Fibroblast of lung (primary cell): ENCODE measurements at regions not wholly inside any gene's neighbourhood (a gene's known extent, or its start where the extent isn't known, plus 50 kb on each side); places are given as distances from the start of the nearest gene placed in this dataset.

ENCODE experiments used
- EZH2 ChIP-seq: IDR thresholded peaks from 2 replicates; pipeline ENCODE4 v1.5.1; 2012; ENCODE audit warnings: low read length, control low read depth, mild to moderate bottlenecking; ENCODE audit errors: missing control alignments
- TF ChIP-seq, protein P1 (sequence below), 2 donors: IDR thresholded peaks in 1 of 2; conservative IDR thresholded peaks in 1 of 2; 1 replicate in 1 of 2; 2 replicates in 1 of 2; pipeline ENCODE4 v1.5.1; 2011 to 2012; ENCODE audit warnings: low read length in 2 of 2, control low read depth in 1 of 2, inconsistent platforms in 1 of 2, low read depth in 1 of 2, mild to moderate bottlenecking in 1 of 2

DNA sequence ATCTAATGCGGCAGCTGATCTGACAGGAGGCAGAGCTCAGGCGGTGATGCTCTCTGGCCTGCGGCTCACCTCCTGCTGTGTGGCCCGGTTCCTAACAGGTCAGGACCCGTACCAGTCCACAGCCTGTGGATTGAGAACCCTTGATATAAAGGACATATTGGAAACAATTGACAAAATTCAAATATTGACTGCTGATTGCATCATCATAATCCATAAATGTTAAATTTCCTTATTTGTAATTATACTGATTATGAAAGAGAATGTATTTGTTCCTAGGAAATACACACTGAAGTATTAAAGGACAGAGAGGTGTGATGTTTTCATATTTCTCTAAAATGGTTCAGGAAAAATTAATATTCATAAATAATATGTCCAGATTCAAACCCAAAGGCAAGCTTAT lies 63.8 kb upstream of the SRD5A2 start:
- TF ChIP-seq, protein P1, sequence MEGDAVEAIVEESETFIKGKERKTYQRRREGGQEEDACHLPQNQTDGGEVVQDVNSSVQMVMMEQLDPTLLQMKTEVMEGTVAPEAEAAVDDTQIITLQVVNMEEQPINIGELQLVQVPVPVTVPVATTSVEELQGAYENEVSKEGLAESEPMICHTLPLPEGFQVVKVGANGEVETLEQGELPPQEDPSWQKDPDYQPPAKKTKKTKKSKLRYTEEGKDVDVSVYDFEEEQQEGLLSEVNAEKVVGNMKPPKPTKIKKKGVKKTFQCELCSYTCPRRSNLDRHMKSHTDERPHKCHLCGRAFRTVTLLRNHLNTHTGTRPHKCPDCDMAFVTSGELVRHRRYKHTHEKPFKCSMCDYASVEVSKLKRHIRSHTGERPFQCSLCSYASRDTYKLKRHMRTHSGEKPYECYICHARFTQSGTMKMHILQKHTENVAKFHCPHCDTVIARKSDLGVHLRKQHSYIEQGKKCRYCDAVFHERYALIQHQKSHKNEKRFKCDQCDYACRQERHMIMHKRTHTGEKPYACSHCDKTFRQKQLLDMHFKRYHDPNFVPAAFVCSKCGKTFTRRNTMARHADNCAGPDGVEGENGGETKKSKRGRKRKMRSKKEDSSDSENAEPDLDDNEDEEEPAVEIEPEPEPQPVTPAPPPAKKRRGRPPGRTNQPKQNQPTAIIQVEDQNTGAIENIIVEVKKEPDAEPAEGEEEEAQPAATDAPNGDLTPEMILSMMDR (conservative IDR thresholded peaks at IDR 0.05 in 1 of 2, IDR thresholded peaks at IDR 0.05 in 1 of 2; ENCODE audit: low read depth in 1 of 2, low read length in 2 of 2): no peak
- TF ChIP-seq EZH2: no peak
